SKM-1 treated with dmso at 0.1 percent for 144 hours (cell line): ENCODE measurements at regions not wholly inside any gene's neighbourhood (a gene's known extent, or its start where the extent isn't known, plus 50 kb on each side); places are given as distances from the start of the nearest gene placed in this dataset.

Experiments
- DNase-seq: peaks from one replicate; lab custom pipeline; 2025; ENCODE audit not compliant: unreplicated experiment; lab: John Stamatoyannopoulos, UW

- DNase-seq = no peak
Observed at GRCh38 chr5:67257500-67257899, 60.9 kb upstream of the CD180 start.

GRCh38 chr5:67257077-67257476, 60.5 kb upstream of the CD180 start:
- no peak for DNase-seq

GRCh38 chr5:67255881-67256280, 59.3 kb upstream of the CD180 start:
- DNase-seq = no peak

GRCh38 chr5:67253911-67254310, 57.3 kb upstream of the CD180 start:
- DNase-seq = no peak

GRCh38 chr5:67249590-67249895, 52.9 kb upstream of the CD180 start:
- no peak for DNase-seq

GRCh38 chr5:67248703-67249589, 52.3 kb upstream of the CD180 start:
- DNase-seq = no peak

GRCh38 chr5:67246546-67247268, 50.1 kb upstream of the CD180 start:
- no peak for DNase-seq
